ENCODE measurements at regions not wholly inside any gene's neighbourhood (a gene's known extent, or its start where the extent isn't known, plus 50 kb on each side); places are given as distances from the start of the nearest gene placed in this dataset.
"Not testable (repeated sequence)": the region's sequence is repeated elsewhere in the genome, so short reads cannot be mapped to it uniquely, and the experiment has no call there.

- DNase-seq (ENCODE audit: insufficient read length, low spot score) (no peak), FAIRE-seq (no peak)
- TF ChIP-seq PAX5 (IDR thresholded peaks at IDR 0.05; ENCODE audit: insufficient read depth, low read length, severe bottlenecking) (no peak), SPI1 (IDR thresholded peaks at IDR 0.05; ENCODE audit: low read depth, low read length) (no peak), POLR2AphosphoS5 (IDR thresholded peaks at IDR 0.05; ENCODE audit: low read depth, low read length) (no peak), POLR2A (IDR thresholded peaks at IDR 0.05; ENCODE audit: low read depth, low read length) (no peak), POU2F2 (IDR thresholded peaks at IDR 0.05; ENCODE audit: low read depth, low read length) (no peak), TAF1 (IDR thresholded peaks at IDR 0.05; ENCODE audit: low read depth, low read length) (no peak)
These were observed 225.0 kb downstream of the LRIG3 start for GRCh38 chr12:58695263-58695662.

DNA sequence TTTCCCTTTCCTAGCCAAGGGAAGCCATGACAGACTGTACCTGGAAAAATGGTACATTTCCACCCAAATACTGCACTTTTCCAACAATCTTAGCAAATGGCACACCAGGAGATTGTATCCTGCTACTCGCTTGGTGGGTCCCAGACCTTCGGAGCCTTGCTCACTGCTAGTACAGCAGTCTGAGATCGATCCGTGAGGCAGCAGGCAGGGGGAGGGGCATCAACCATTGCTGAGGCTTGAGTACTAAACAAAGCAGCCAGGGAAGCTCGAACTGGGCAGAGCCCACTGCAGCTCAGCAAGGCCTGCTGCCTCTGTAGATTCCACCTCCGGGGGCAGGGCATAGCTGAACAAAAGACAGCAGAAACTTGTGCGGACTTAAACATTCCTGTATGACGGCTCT, 218.8 kb downstream of the LRIG3 start:
- TF ChIP-seq POU2F2 (IDR thresholded peaks at IDR 0.05; ENCODE audit: low read depth, low read length) (no peak), PAX5 (IDR thresholded peaks at IDR 0.05; ENCODE audit: insufficient read depth, low read length, severe bottlenecking) (no peak), TAF1 (IDR thresholded peaks at IDR 0.05; ENCODE audit: low read depth, low read length) (no peak), POLR2AphosphoS5 (IDR thresholded peaks at IDR 0.05; ENCODE audit: low read depth, low read length) (no peak), POLR2A (IDR thresholded peaks at IDR 0.05; ENCODE audit: low read depth, low read length) (no peak), SPI1 (IDR thresholded peaks at IDR 0.05; ENCODE audit: low read depth, low read length) (no peak)
- FAIRE-seq, result no peak
- no peak for DNase-seq (ENCODE audit: insufficient read length, low spot score)

GRCh38 chr12:58703866-58704265, 216.4 kb downstream of the LRIG3 start:
- DNase-seq (ENCODE audit: insufficient read length, low spot score) (no peak), FAIRE-seq (no peak)
- no peak for TF ChIP-seq TAF1 (IDR thresholded peaks at IDR 0.05; ENCODE audit: low read depth, low read length)
- TF ChIP-seq POLR2AphosphoS5 (IDR thresholded peaks at IDR 0.05; ENCODE audit: low read depth, low read length), result no peak
- TF ChIP-seq POLR2A (IDR thresholded peaks at IDR 0.05; ENCODE audit: low read depth, low read length), result no peak
- no peak for TF ChIP-seq SPI1 (IDR thresholded peaks at IDR 0.05; ENCODE audit: low read depth, low read length)

DNA sequence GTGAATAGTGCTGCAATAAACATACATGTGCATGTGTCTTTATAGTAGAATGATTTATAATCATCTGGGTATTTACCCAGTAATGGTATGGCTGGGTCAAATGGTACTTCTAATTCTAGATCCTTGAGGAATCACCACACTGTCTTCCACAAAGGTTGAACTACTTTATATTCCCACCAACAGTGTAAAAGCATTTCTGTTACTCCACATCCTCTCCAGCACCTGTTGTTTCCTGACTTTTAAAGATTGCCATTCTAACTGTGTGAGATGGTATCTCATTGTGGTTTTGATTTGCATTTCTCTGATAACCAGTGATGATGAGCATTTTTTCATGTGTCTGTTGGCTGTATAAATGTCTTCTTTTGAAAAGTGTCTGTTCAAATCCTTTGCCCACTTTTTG, 215.5 kb downstream of the LRIG3 start:
- DNase-seq (ENCODE audit: insufficient read length, low spot score); FAIRE-seq: not testable (repeated sequence)

GRCh38 chr12:58710901-58711300, 209.4 kb downstream of the LRIG3 start:
- DNase-seq (ENCODE audit: insufficient read length, low spot score) (no peak), FAIRE-seq (no peak)
- TF ChIP-seq PAX5 (IDR thresholded peaks at IDR 0.05; ENCODE audit: insufficient read depth, low read length, severe bottlenecking) (no peak), POLR2AphosphoS5 (IDR thresholded peaks at IDR 0.05; ENCODE audit: low read depth, low read length) (no peak), POLR2A (IDR thresholded peaks at IDR 0.05; ENCODE audit: low read depth, low read length) (no peak), SPI1 (IDR thresholded peaks at IDR 0.05; ENCODE audit: low read depth, low read length) (no peak), POU2F2 (IDR thresholded peaks at IDR 0.05; ENCODE audit: low read depth, low read length) (no peak), TAF1 (IDR thresholded peaks at IDR 0.05; ENCODE audit: low read depth, low read length) (no peak)

DNA sequence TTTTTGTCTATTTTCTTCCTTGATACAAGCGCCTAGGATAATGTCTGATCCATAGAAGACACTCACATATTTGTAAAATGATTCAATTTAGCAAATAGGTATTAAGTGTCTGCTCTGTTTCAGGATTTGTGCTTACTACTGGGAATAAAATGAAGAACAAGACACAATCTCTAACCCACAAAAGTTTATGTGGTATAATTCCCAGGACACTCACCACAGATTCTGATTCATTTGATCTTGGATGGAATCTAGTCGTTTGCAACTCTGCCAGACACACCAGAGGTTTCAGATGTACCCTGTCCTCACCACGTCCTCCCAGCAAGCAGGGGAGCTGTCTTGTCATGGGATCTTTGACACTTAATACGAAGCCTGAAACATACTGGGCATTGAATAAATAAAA, 208.3 kb downstream of the LRIG3 start:
- no peak for DNase-seq (ENCODE audit: insufficient read length, low spot score)
- FAIRE-seq, result no peak
- TF ChIP-seq PAX5 (IDR thresholded peaks at IDR 0.05; ENCODE audit: insufficient read depth, low read length, severe bottlenecking) (no peak), TAF1 (IDR thresholded peaks at IDR 0.05; ENCODE audit: low read depth, low read length) (no peak)

GRCh38 chr12:58712976-58713375, 207.3 kb downstream of the LRIG3 start:
- DNase-seq (ENCODE audit: insufficient read length, low spot score) (no peak), FAIRE-seq (no peak)
- no peak for TF ChIP-seq POLR2AphosphoS5 (IDR thresholded peaks at IDR 0.05; ENCODE audit: low read depth, low read length)
- TF ChIP-seq POLR2A (IDR thresholded peaks at IDR 0.05; ENCODE audit: low read depth, low read length), result no peak
- no peak for TF ChIP-seq POU2F2 (IDR thresholded peaks at IDR 0.05; ENCODE audit: low read depth, low read length)
- no peak for TF ChIP-seq TAF1 (IDR thresholded peaks at IDR 0.05; ENCODE audit: low read depth, low read length)
- no peak for TF ChIP-seq SPI1 (IDR thresholded peaks at IDR 0.05; ENCODE audit: low read depth, low read length)
- no peak for TF ChIP-seq PAX5 (IDR thresholded peaks at IDR 0.05; ENCODE audit: insufficient read depth, low read length, severe bottlenecking)

GRCh38 chr12:58719161-58719560, 201.1 kb downstream of the LRIG3 start:
- no peak for TF ChIP-seq POLR2AphosphoS5 (IDR thresholded peaks at IDR 0.05; ENCODE audit: low read depth, low read length)
- no peak for TF ChIP-seq POLR2A (IDR thresholded peaks at IDR 0.05; ENCODE audit: low read depth, low read length)
- no peak for TF ChIP-seq PAX5 (IDR thresholded peaks at IDR 0.05; ENCODE audit: insufficient read depth, low read length, severe bottlenecking)
- TF ChIP-seq SPI1 (IDR thresholded peaks at IDR 0.05; ENCODE audit: low read depth, low read length), result no peak
- TF ChIP-seq POU2F2 (IDR thresholded peaks at IDR 0.05; ENCODE audit: low read depth, low read length), result no peak
- FAIRE-seq (no peak), DNase-seq (ENCODE audit: insufficient read length, low spot score) (no peak)

GRCh38 chr12:58720421-58720820, 199.9 kb downstream of the LRIG3 start:
- FAIRE-seq, result no peak
- no peak for DNase-seq (ENCODE audit: insufficient read length, low spot score)
- TF ChIP-seq POLR2AphosphoS5 (IDR thresholded peaks at IDR 0.05; ENCODE audit: low read depth, low read length), result no peak

- no peak for TF ChIP-seq POU2F2 (IDR thresholded peaks at IDR 0.05; ENCODE audit: low read depth, low read length)
- TF ChIP-seq POLR2A (IDR thresholded peaks at IDR 0.05; ENCODE audit: low read depth, low read length), result no peak
- no peak for TF ChIP-seq TAF1 (IDR thresholded peaks at IDR 0.05; ENCODE audit: low read depth, low read length)
- TF ChIP-seq POLR2AphosphoS5 (IDR thresholded peaks at IDR 0.05; ENCODE audit: low read depth, low read length), result no peak
- no peak for TF ChIP-seq PAX5 (IDR thresholded peaks at IDR 0.05; ENCODE audit: insufficient read depth, low read length, severe bottlenecking)
- DNase-seq (ENCODE audit: insufficient read length, low spot score) (no peak), FAIRE-seq (no peak)
These were observed 194.8 kb downstream of the LRIG3 start for GRCh38 chr12:58725400-58726105.

DNA sequence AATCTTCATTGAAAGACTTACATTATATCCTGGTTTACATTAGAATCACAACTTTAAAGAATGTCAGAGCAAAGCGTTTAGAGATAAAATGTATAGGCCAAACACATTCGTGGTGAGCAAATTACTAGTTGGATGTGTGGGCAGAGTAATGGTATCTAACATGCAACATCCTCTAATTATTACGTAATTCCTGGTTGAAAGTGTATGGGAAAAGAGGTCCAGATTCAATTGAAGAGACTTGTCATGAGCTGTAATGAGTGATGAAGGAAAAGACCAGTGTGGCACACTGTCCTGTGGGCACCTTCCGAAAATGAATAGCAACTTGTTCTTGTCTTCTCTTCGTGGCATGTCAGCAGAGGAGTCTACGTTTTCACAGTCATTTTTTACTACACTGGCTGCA, 192.8 kb downstream of the LRIG3 start:
- FAIRE-seq, result no peak
- DNase-seq (ENCODE audit: insufficient read length, low spot score), result no peak
- TF ChIP-seq POLR2AphosphoS5 (IDR thresholded peaks at IDR 0.05; ENCODE audit: low read depth, low read length), result no peak
